Upper lobe of left lung (tissue), 4 donors: ENCODE measurements at regions not wholly inside any gene's neighbourhood (a gene's known extent, or its start where the extent isn't known, plus 50 kb on each side); places are given as distances from the start of the nearest gene placed in this dataset.

Experiments used
- CTCF ChIP-seq, 6 experiments: fragments of 450-650 bp in 4 of 6; fragments of 200-600 bp in 2 of 6; sonication (generic) in 2 of 6; IDR thresholded peaks; one replicate each; pipeline ENCODE4 v1.5.1; 2016 to 2019; ENCODE audit warnings: antibody characterized with exemption in 6 of 6
- EP300 ChIP-seq, 4 donors: sonication (generic); formaldehyde crosslinking; IDR thresholded peaks; one replicate each; pipeline ENCODE4 v1.5.1; 2017; ENCODE audit warnings: antibody characterized with exemption in 4 of 4, control low read depth in 2 of 4
- POLR2A ChIP-seq, 4 donors: fragments of 450-650 bp; IDR thresholded peaks; one replicate each; pipeline ENCODE4 v1.5.1; 2016 to 2017; ENCODE audit warnings: antibody characterized with exemption in 4 of 4, mild to moderate bottlenecking in 2 of 4

- TF ChIP-seq CTCF (IDR thresholded peaks at IDR 0.05) (no peak), POLR2A (IDR thresholded peaks at IDR 0.05) (no peak), EP300 (IDR thresholded peaks at IDR 0.05) (no peak)
Measured at GRCh38 chr10:3548076-3548475, 236.9 kb downstream of the KLF6 start.
